ENCODE measurements at regions not wholly inside any gene's neighbourhood (a gene's known extent, or its start where the extent isn't known, plus 50 kb on each side); places are given as distances from the start of the nearest gene placed in this dataset.

DNA sequence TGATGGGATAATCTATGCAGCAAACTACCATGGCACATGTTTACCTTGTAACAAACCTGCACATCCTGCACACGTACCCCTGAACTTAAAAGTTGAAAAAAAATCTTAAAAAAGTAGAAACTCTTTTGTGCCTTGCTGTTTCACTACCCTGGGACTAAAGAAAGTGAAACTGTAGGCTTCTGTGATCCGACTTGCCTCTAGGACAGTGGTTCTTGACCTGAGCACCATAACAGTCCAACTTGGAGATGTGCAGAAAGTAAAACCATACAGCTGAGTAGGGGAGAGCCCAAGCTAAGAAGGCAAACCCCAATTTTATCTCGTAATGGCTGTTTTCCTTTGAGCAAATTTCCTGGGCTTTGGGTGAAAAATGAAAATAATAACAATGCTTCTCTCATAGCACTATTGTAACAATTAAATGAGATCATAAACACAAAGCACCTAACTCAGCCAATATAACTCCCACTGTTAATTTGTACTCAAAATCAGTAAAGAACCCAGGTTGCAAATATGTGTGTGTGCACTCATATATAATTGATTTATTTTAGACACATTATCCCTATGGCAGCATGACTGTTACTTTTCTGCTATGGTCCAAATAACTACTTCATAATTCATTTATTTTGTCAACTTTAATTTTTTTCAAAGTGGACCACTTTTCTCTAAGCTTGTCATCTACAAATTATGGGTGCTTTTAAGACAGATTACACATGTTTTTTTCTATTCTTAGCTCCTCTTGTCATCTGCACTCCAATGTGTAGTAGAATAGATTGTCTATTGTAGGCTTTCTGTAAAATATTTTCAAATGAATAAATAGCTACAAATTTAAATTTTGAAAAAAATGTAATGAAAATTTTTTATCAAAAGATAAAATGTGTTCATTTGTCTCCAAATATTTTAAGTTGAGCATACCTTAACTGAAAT lies 334.9 kb downstream of the BTG1 start:
- Mint-ChIP-seq H3K4me1 (peaks cover 0 to 4% (median 0%) of the 10 kb centered on the region in 3 donors), H3K9me3 (peaks cover 4 to 38% (median 22%) of the 10 kb centered on the region in 7 donors), H3K27me3 (no peaks in the 10 kb centered on the region), H3K27ac (peak overlapping the region in 2 of 6 donors; percentile 30 to 44), H3K36me3 (peaks cover 6 to 7% of the 10 kb centered on the region in 2 donors), H3K4me3 (no peak overlapping the region)
- DNase-seq (no peak), ATAC-seq (ENCODE audit: low read depth in 2 of 2) (no peak)

DNA sequence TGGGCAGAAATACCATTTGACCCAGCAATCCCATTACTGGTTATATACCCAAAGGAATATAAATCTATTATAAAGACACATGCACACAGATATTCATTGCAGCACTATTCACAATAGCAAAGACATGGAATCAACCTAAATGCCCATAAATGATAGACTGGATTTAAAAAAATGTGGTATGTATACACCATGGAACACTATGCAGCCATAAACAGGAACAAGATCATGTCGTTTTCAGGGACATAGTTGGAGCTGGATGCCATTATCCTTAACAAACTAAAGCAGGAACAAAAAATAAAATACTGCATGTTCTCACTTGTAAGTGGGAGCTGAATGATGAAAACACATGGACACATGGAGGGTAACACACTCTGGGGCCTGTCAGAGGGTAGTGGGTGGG lies 335.6 kb downstream of the BTG1 start:
- H3K4me3 Mint-ChIP-seq, result no peak overlapping the region
- no peak overlapping the region for H3K27ac Mint-ChIP-seq
- H3K36me3 Mint-ChIP-seq, result peaks cover 6 to 13% of the 10 kb centered on the region in 2 donors
- no peak for DNase-seq
- peaks cover 0 to 4% (median 0%) of the 10 kb centered on the region in 3 donors for H3K4me1 Mint-ChIP-seq
- H3K27me3 Mint-ChIP-seq, result no peaks in the 10 kb centered on the region
- ATAC-seq (ENCODE audit: low read depth in 2 of 2), result no peak
- H3K9me3 Mint-ChIP-seq, result peaks cover 4 to 45% (median 29%) of the 10 kb centered on the region in 7 donors

GRCh38 chr12:91805031-91805430 lies 340.6 kb downstream of the BTG1 start:
- no peak overlapping the region for H3K4me3 Mint-ChIP-seq
- peaks cover 6 to 13% of the 10 kb centered on the region in 2 donors for H3K36me3 Mint-ChIP-seq
- no peaks in the 10 kb centered on the region for H3K4me1 Mint-ChIP-seq
- H3K9me3 Mint-ChIP-seq, result peaks cover 4 to 45% (median 25%) of the 10 kb centered on the region in 7 donors
- no peak for ATAC-seq (ENCODE audit: low read depth in 2 of 2)
- peaks cover 7 to 19% (median 7%) of the 10 kb centered on the region in 3 donors for H3K27me3 Mint-ChIP-seq
- no peak for DNase-seq
- H3K27ac Mint-ChIP-seq, result peak overlapping the region in 1 of 6 donors; percentile 79

- Mint-ChIP-seq H3K4me1 (no peaks in the 10 kb centered on the region), H3K4me3 (no peak overlapping the region), H3K27me3 (peaks cover 7 to 19% (median 7%) of the 10 kb centered on the region in 3 donors), H3K36me3 (peaks cover 6 to 13% of the 10 kb centered on the region in 2 donors), H3K27ac (no peak overlapping the region), H3K9me3 (peaks cover 4 to 42% (median 24%) of the 10 kb centered on the region in 7 donors)
- DNase-seq (no peak), ATAC-seq (ENCODE audit: low read depth in 2 of 2) (no peak)
Measured at GRCh38 chr12:91804533-91804932, 341.1 kb downstream of the BTG1 start.

- Mint-ChIP-seq H3K27me3 (peaks cover 7 to 19% (median 17%) of the 10 kb centered on the region in 3 donors), H3K4me1 (no peaks in the 10 kb centered on the region), H3K27ac (no peak overlapping the region), H3K4me3 (no peak overlapping the region), H3K36me3 (peaks cover 0 to 8% of the 10 kb centered on the region in 2 donors), H3K9me3 (peaks cover 0 to 19% (median 9%) of the 10 kb centered on the region in 7 donors)
- DNase-seq (no peak), ATAC-seq (ENCODE audit: low read depth in 2 of 2) (no peak)
Measured at GRCh38 chr12:91801048-91801447, 344.6 kb downstream of the BTG1 start.

DNA sequence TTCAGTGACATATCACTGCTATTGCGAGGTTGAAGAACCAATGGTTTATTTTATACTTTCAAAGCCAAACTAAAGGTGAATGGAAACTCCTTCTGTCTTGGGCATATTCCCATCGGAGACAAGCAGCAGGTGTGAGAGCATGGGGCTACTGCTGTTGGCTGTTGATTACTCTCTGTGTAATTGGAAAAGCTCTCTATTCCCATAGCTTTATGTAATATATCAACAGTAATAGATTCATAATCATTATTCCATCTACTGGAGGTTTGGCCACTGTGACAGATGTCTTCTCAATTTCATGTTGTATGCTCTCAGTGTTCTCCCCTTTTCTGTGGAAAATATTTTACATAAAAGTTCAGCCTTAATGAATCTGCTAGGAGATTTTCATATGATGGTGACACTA lies 352.0 kb downstream of the BTG1 start:
- Mint-ChIP-seq H3K36me3 (no peaks in the 10 kb centered on the region), H3K27ac (no peak overlapping the region), H3K27me3 (peaks cover 5 to 44% (median 10%) of the 10 kb centered on the region in 3 donors), H3K4me3 (no peak overlapping the region), H3K4me1 (no peaks in the 10 kb centered on the region), H3K9me3 (peaks cover 0 to 3% (median 0%) of the 10 kb centered on the region in 7 donors)
- ATAC-seq (ENCODE audit: low read depth in 2 of 2) (no peak), DNase-seq (no peak)

- ATAC-seq (ENCODE audit: low read depth in 2 of 2), result no peak
- no peaks in the 10 kb centered on the region for H3K4me1 Mint-ChIP-seq
- peaks cover 5 to 46% (median 10%) of the 10 kb centered on the region in 3 donors for H3K27me3 Mint-ChIP-seq
- H3K4me3 Mint-ChIP-seq, result no peak overlapping the region
- no peak overlapping the region for H3K27ac Mint-ChIP-seq
- H3K36me3 Mint-ChIP-seq, result no peaks in the 10 kb centered on the region
- DNase-seq, result no peak
- H3K9me3 Mint-ChIP-seq, result peaks cover 0 to 3% (median 0%) of the 10 kb centered on the region in 7 donors
Measured at GRCh38 chr12:91792597-91792996, 353.0 kb downstream of the BTG1 start.

- peaks cover 9 to 32% (median 22%) of the 10 kb centered on the region in 3 donors for H3K27me3 Mint-ChIP-seq
- no peaks in the 10 kb centered on the region for H3K4me1 Mint-ChIP-seq
- H3K4me3 Mint-ChIP-seq, result no peak overlapping the region
- H3K9me3 Mint-ChIP-seq, result peaks cover 0 to 4% (median 0%) of the 10 kb centered on the region in 7 donors
- H3K27ac Mint-ChIP-seq, result no peak overlapping the region
- no peak for DNase-seq
- H3K36me3 Mint-ChIP-seq, result no peaks in the 10 kb centered on the region
- ATAC-seq (ENCODE audit: low read depth in 2 of 2), result no peak
Measured at GRCh38 chr12:91786499-91787272, 359.0 kb downstream of the BTG1 start.

DNA sequence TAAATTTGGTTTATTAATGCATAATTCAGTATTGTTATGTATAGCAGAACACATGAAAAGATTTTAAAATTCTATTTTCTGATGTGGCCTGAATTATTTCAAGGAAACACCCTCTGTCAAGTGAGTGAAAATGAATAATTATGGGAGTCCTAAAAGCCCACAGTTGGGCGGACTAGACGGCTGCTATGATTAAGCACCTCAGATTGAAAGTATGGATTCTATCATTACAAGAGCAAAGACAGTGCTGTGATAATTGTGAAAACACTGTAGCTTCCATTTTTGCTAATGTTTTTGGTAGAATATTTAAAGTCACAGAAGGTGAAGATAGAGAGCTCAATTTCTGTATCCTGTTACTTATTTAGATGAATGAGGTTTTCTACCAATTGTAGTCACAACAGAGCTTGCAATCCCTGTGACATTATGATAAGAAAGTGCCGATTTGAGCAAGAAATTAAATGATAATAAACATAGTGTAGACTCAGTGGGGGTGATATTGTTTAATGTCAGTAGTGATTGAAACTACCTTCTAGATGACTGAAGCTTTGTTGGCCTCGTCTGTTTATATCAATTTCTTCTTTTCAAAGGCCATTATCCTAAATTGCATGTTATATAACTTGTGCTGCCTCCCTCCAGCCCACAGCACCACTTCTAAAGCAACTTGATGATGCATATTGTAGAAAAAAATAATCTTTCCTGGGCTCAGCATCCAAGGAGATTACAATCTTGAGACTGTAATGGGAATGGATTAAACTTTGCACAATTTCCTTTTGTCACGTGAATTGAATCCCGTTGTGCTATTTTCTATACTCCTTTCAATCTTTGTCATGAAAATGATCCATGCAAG lies 359.8 kb downstream of the BTG1 start:
- H3K27me3 Mint-ChIP-seq, result peaks cover 9 to 28% (median 15%) of the 10 kb centered on the region in 3 donors
- H3K27ac Mint-ChIP-seq, result no peak overlapping the region
- H3K4me3 Mint-ChIP-seq, result no peak overlapping the region
- H3K9me3 Mint-ChIP-seq, result peaks cover 0 to 4% (median 0%) of the 10 kb centered on the region in 7 donors
- no peak for ATAC-seq (ENCODE audit: low read depth in 2 of 2)
- no peak for DNase-seq
- no peaks in the 10 kb centered on the region for H3K4me1 Mint-ChIP-seq
- H3K36me3 Mint-ChIP-seq, result no peaks in the 10 kb centered on the region

DNA sequence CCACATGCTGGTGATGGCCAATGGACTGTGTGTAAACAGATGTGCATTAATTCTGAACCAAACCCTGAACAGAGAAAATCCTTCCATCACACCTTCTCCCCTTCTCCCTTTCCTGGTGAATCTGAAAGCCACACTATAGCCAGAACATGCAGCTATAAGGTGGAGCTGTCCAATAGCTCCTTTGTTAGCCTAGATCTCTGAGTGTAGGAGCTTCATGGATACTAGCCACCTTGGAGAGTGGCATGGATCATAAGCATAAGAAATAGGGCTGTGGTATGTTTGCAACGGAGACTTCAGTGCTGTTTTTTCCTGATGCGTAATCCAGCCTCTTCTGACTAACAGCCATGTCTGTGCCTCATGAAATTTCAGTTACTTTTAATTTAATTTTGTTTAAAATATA lies 364.5 kb downstream of the BTG1 start:
- Mint-ChIP-seq H3K4me1 (peaks cover 15 to 24% (median 21%) of the 10 kb centered on the region in 3 donors), H3K4me3 (no peak overlapping the region), H3K36me3 (no peaks in the 10 kb centered on the region), H3K27me3 (peaks cover 4 to 15% (median 14%) of the 10 kb centered on the region in 3 donors), H3K9me3 (peaks cover 0 to 4% (median 0%) of the 10 kb centered on the region in 7 donors), H3K27ac (no peak overlapping the region)
- ATAC-seq (ENCODE audit: low read depth in 2 of 2) (no peak), DNase-seq (no peak)

- Mint-ChIP-seq H3K36me3 (no peaks in the 10 kb centered on the region), H3K4me1 (peaks cover 15 to 24% (median 21%) of the 10 kb centered on the region in 3 donors), H3K27me3 (peaks cover 0 to 14% (median 7%) of the 10 kb centered on the region in 3 donors), H3K27ac (peak overlapping the region; percentile 77 to 97 (median 92)), H3K9me3 (peaks cover 0 to 4% (median 0%) of the 10 kb centered on the region in 7 donors), H3K4me3 (peak overlapping the region in 7 of 8 donors; percentile 33 to 78 (median 63))
- ATAC-seq (ENCODE audit: low read depth in 2 of 2) (peak in 1 of 2 donors; percentile 12), DNase-seq (no peak)
Measured at GRCh38 chr12:91778938-91779400, 366.7 kb downstream of the BTG1 start.

GRCh38 chr12:91778091-91778832 lies 367.4 kb downstream of the BTG1 start:
- peak; percentile 20 for DNase-seq

More at GRCh38 chr12:91778091-91778832, 367.4 kb downstream of the BTG1 start:
- peak; percentile 80 to 85 for ATAC-seq (ENCODE audit: low read depth in 2 of 2)
- Mint-ChIP-seq H3K4me3 (peak overlapping the region; percentile 6 to 78 (median 54)), H3K27me3 (peaks cover 0 to 12% (median 4%) of the 10 kb centered on the region in 3 donors), H3K36me3 (no peaks in the 10 kb centered on the region), H3K9me3 (peaks cover 0 to 4% (median 0%) of the 10 kb centered on the region in 7 donors), H3K27ac (peak overlapping the region; percentile 77 to 97 (median 92)), H3K4me1 (peaks cover 15 to 24% (median 21%) of the 10 kb centered on the region in 3 donors)
